ENCODE measurements at regions not wholly inside any gene's neighbourhood (a gene's known extent, or its start where the extent isn't known, plus 50 kb on each side); places are given as distances from the start of the nearest gene placed in this dataset.

DNA sequence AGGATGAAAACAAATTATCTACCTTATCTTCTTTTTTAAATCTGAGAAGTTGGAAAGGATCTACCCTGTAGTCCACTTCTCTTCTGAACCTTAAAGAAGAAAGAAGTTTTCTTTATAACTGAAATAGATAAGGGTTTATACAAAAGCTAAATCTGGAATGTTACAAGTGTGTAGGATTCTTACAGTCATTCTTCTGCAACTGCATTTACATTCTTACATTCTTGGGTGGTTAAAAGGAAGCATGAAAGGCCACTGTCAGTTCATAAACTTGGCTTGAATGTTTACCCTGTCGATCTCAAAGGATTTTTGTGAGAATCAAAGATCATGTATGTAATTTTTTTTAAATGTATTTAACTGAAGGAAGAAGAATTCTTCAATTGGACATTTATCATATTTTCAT, 142.1 kb upstream of the BRINP3 start:
- TF ChIP-seq ZNF565 (CRISPR knock-in tag; conservative IDR thresholded peaks at IDR 0.05; ENCODE audit: low read depth): no peak
- peak; percentile 56 for ATAC-seq

- ATAC-seq: peak; percentile 69
- TF ChIP-seq GLIS3 (CRISPR knock-in tag; IDR thresholded peaks at IDR 0.05) (no peak), ZNF70 (CRISPR knock-in tag; IDR thresholded peaks at IDR 0.05) (no peak), CSDC2 (CRISPR knock-in tag; IDR thresholded peaks at IDR 0.05) (no peak), TCF4 (CRISPR knock-in tag; IDR thresholded peaks at IDR 0.05; ENCODE audit: borderline replicate concordance) (no peak), ARNTL (CRISPR knock-in tag; IDR thresholded peaks at IDR 0.05; ENCODE audit: borderline replicate concordance, low read depth) (no peak), ZNF8 (CRISPR knock-in tag; IDR thresholded peaks at IDR 0.05) (no peak), OSR1 (CRISPR knock-in tag; IDR thresholded peaks at IDR 0.05) (no peak), ZFP30 (CRISPR knock-in tag; IDR thresholded peaks at IDR 0.05) (no peak), ESRRG (CRISPR knock-in tag; IDR thresholded peaks at IDR 0.05) (no peak), BACH2 (CRISPR knock-in tag; IDR thresholded peaks at IDR 0.05; ENCODE audit: borderline replicate concordance) (no peak), ZNF565 (CRISPR knock-in tag; conservative IDR thresholded peaks at IDR 0.05; ENCODE audit: low read depth) (no peak), PPARA (CRISPR knock-in tag; IDR thresholded peaks at IDR 0.05; ENCODE audit: borderline replicate concordance) (no peak), ZFP3 (CRISPR knock-in tag; IDR thresholded peaks at IDR 0.05) (no peak), TOX (CRISPR knock-in tag; IDR thresholded peaks at IDR 0.05; ENCODE audit: borderline replicate concordance) (no peak), SNAI2 (CRISPR knock-in tag; IDR thresholded peaks at IDR 0.05) (no peak), ISL1 (CRISPR knock-in tag; IDR thresholded peaks at IDR 0.05) (no peak), TSHZ2 (CRISPR knock-in tag; IDR thresholded peaks at IDR 0.05) (no peak)
Measured at GRCh38 chr1:190633488-190633887, 155.8 kb upstream of the BRINP3 start.

DNA sequence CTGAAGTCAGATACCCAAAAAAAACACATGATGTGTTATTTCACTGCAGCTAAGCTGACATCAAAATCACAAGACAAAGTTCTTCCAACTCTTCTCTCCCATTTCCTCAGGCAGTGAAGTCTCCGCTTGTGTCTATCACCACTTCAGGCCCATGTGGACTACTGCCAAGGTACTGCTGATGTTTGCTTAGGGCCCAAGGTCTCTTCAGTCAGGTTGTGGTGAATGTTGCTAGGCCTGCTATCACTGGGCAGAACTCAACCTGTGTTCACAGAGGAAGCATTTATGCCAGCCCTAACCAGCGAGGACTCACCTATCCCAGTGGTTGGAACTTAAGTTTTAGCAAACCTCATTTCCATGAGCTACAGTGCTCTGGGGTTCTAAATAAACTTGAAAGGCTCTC, 156.5 kb upstream of the BRINP3 start:
- TF ChIP-seq, protein P1, sequence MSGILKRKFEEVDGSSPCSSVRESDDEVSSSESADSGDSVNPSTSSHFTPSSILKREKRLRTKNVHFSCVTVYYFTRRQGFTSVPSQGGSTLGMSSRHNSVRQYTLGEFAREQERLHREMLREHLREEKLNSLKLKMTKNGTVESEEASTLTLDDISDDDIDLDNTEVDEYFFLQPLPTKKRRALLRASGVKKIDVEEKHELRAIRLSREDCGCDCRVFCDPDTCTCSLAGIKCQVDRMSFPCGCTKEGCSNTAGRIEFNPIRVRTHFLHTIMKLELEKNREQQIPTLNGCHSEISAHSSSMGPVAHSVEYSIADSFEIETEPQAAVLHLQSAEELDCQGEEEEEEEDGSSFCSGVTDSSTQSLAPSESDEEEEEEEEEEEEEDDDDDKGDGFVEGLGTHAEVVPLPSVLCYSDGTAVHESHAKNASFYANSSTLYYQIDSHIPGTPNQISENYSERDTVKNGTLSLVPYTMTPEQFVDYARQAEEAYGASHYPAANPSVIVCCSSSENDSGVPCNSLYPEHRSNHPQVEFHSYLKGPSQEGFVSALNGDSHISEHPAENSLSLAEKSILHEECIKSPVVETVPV (CRISPR knock-in tag; IDR thresholded peaks at IDR 0.05): no peak
- TF ChIP-seq CSDC2 (CRISPR knock-in tag; IDR thresholded peaks at IDR 0.05) (no peak), ZNF70 (CRISPR knock-in tag; IDR thresholded peaks at IDR 0.05) (no peak), TSHZ2 (CRISPR knock-in tag; IDR thresholded peaks at IDR 0.05) (no peak), ZFP30 (CRISPR knock-in tag; IDR thresholded peaks at IDR 0.05) (no peak), ZC3H10 (CRISPR knock-in tag; IDR thresholded peaks at IDR 0.05) (no peak), ZFP3 (CRISPR knock-in tag; IDR thresholded peaks at IDR 0.05) (no peak), OSR1 (CRISPR knock-in tag; IDR thresholded peaks at IDR 0.05) (no peak), PATZ1 (CRISPR knock-in tag; IDR thresholded peaks at IDR 0.05; ENCODE audit: borderline replicate concordance) (no peak), ARNTL (CRISPR knock-in tag; IDR thresholded peaks at IDR 0.05; ENCODE audit: borderline replicate concordance, low read depth) (no peak), PPARA (CRISPR knock-in tag; IDR thresholded peaks at IDR 0.05; ENCODE audit: borderline replicate concordance) (no peak), RARB (CRISPR knock-in tag; IDR thresholded peaks at IDR 0.05) (no peak), TOX (CRISPR knock-in tag; IDR thresholded peaks at IDR 0.05; ENCODE audit: borderline replicate concordance) (no peak), ZNF565 (CRISPR knock-in tag; conservative IDR thresholded peaks at IDR 0.05; ENCODE audit: low read depth) (no peak)
- TF ChIP-seq, protein P2, sequence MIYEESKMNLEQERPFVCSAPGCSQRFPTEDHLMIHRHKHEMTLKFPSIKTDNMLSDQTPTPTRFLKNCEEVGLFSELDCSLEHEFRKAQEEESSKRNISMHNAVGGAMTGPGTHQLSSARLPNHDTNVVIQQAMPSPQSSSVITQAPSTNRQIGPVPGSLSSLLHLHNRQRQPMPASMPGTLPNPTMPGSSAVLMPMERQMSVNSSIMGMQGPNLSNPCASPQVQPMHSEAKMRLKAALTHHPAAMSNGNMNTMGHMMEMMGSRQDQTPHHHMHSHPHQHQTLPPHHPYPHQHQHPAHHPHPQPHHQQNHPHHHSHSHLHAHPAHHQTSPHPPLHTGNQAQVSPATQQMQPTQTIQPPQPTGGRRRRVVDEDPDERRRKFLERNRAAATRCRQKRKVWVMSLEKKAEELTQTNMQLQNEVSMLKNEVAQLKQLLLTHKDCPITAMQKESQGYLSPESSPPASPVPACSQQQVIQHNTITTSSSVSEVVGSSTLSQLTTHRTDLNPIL (CRISPR knock-in tag; IDR thresholded peaks at IDR 0.05; ENCODE audit: low read depth): no peak
- ATAC-seq: no peak

Data from SK-N-SH treated with all-trans-retinoic acid at 6 μM for 48 hours (cell line).